ENCODE measurements at regions not wholly inside any gene's neighbourhood (a gene's known extent, or its start where the extent isn't known, plus 50 kb on each side); places are given as distances from the start of the nearest gene placed in this dataset.
"Not testable (repeated sequence)": the region's sequence is repeated elsewhere in the genome, so short reads cannot be mapped to it uniquely, and the experiment has no call there.

DNA sequence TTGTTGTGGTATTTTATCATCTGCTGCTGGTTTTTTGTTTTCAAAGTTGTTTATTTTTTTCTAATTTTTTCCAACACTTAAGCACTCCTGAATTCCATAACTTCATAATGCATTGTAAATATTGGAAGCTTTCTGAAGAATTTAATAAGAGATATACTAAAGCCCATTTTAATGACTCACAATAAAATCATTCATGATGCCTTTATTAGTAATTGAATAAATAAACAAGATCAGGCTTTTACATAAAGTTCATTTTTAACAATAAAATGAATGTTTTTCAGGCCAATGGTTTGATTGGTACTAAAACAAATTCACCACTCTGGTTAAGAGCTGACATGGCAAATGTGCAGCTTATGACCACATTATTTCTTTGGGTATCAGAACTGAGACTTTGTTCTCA lies 408.2 kb upstream of the SMIM31 start:
- H3K27ac Mint-ChIP-seq: no peak overlapping the region
- H3K9me3 ChIP-seq (replicated peaks in 1 of 2; ENCODE audit: control insufficient read depth in 1 of 2, insufficient read depth in 1 of 2, low read length in 2 of 2): no peaks in the 10 kb centered on the region
- no peaks in the 10 kb centered on the region for H3K36me3 ChIP-seq (replicated peaks in 1 of 2; ENCODE audit: control insufficient read depth in 1 of 2, insufficient read depth in 2 of 2, low read length in 2 of 2)
- H3K4me2 ChIP-seq (replicated peaks; ENCODE audit: extremely low read depth, low read length, poor library complexity, severe bottlenecking): no peak overlapping the region
- H4K20me1 ChIP-seq (ENCODE audit: insufficient read depth, low read length): no peaks in the 10 kb centered on the region
- no peak for DNase-seq
- H3K27ac ChIP-seq (ENCODE audit: low read depth in 1 of 2, low read length in 2 of 2): no peak overlapping the region
- TF ChIP-seq, protein P1, sequence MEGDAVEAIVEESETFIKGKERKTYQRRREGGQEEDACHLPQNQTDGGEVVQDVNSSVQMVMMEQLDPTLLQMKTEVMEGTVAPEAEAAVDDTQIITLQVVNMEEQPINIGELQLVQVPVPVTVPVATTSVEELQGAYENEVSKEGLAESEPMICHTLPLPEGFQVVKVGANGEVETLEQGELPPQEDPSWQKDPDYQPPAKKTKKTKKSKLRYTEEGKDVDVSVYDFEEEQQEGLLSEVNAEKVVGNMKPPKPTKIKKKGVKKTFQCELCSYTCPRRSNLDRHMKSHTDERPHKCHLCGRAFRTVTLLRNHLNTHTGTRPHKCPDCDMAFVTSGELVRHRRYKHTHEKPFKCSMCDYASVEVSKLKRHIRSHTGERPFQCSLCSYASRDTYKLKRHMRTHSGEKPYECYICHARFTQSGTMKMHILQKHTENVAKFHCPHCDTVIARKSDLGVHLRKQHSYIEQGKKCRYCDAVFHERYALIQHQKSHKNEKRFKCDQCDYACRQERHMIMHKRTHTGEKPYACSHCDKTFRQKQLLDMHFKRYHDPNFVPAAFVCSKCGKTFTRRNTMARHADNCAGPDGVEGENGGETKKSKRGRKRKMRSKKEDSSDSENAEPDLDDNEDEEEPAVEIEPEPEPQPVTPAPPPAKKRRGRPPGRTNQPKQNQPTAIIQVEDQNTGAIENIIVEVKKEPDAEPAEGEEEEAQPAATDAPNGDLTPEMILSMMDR (IDR thresholded peaks at IDR 0.05): no peak
- no peak overlapping the region for H3K4me3 Mint-ChIP-seq
- no peaks in the 10 kb centered on the region for H3K4me1 ChIP-seq (ENCODE audit: control insufficient read depth in 1 of 2, insufficient read depth in 2 of 2, low read length in 2 of 2)
- peaks cover 0 to 3% (median 0%) of the 10 kb centered on the region in 3 donors for H3K27me3 Mint-ChIP-seq (ENCODE audit: low read depth in 3 of 3)
- H3K79me2 ChIP-seq (ENCODE audit: insufficient read depth, low read length): no peaks in the 10 kb centered on the region
- H3K4me3 ChIP-seq (replicated peaks in 1 of 3; ENCODE audit: low read depth in 2 of 3, low read length in 3 of 3): no peak overlapping the region
- peaks cover 0 to 3% (median 2%) of the 10 kb centered on the region in 7 donors for H3K9me3 Mint-ChIP-seq
- H3K9ac ChIP-seq (ENCODE audit: insufficient read depth, low read length, poor library complexity, severe bottlenecking): no peak overlapping the region
- no peaks in the 10 kb centered on the region for H3K27me3 ChIP-seq (ENCODE audit: control insufficient read depth in 2 of 2, insufficient read depth in 2 of 2, low read length in 2 of 2)
- H2AFZ ChIP-seq (ENCODE audit: insufficient read depth, low read depth, low read length, poor library complexity, severe bottlenecking): no peak overlapping the region
- no peaks in the 10 kb centered on the region for H3K36me3 Mint-ChIP-seq
- intact Hi-C loops (cut with micrococcal nuclease): no loop called here
- H3K4me1 Mint-ChIP-seq: no peaks in the 10 kb centered on the region

DNA sequence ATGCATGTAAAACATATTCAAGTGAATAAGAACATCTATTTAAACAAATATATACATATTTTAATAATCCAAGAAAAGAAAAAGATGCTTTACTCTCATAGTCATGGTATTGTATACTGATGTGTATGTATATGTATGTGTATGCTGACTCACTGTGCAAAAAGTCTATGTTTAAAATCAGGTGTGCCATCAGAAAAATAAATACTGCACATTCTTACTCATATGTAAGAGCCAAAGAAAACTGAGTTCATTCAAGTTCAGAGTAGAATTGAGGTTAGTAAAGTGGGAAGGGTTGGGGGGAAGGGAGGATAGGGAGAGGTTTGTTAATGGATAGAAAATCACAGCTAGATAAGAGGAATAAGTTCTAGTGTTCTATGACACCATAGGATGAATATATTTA lies 403.9 kb upstream of the SMIM31 start:
- peaks cover 0 to 2% (median 0%) of the 10 kb centered on the region in 3 donors for H3K27me3 Mint-ChIP-seq (ENCODE audit: low read depth in 3 of 3)
- no peak overlapping the region for H3K27ac Mint-ChIP-seq
- H2AFZ ChIP-seq (ENCODE audit: insufficient read depth, low read depth, low read length, poor library complexity, severe bottlenecking): no peak overlapping the region
- H3K9ac ChIP-seq (ENCODE audit: insufficient read depth, low read length, poor library complexity, severe bottlenecking): no peak overlapping the region
- no peak overlapping the region for H3K4me3 Mint-ChIP-seq
- H4K20me1 ChIP-seq (ENCODE audit: insufficient read depth, low read length): no peaks in the 10 kb centered on the region
- no peak overlapping the region for H3K4me2 ChIP-seq (replicated peaks; ENCODE audit: extremely low read depth, low read length, poor library complexity, severe bottlenecking)
- no peaks in the 10 kb centered on the region for H3K27me3 ChIP-seq (ENCODE audit: control insufficient read depth in 2 of 2, insufficient read depth in 2 of 2, low read length in 2 of 2)
- intact Hi-C loops (cut with micrococcal nuclease): no loop called here
- DNase-seq: no peak
- H3K36me3 Mint-ChIP-seq: no peaks in the 10 kb centered on the region
- no peak overlapping the region for H3K4me3 ChIP-seq (replicated peaks in 1 of 3; ENCODE audit: low read depth in 2 of 3, low read length in 3 of 3)
- TF ChIP-seq, protein P1 (IDR thresholded peaks at IDR 0.05): no peak
- H3K27ac ChIP-seq (ENCODE audit: low read depth in 1 of 2, low read length in 2 of 2): no peak overlapping the region
- H3K36me3 ChIP-seq (replicated peaks in 1 of 2; ENCODE audit: control insufficient read depth in 1 of 2, insufficient read depth in 2 of 2, low read length in 2 of 2): no peaks in the 10 kb centered on the region
- H3K9me3 ChIP-seq (replicated peaks in 1 of 2; ENCODE audit: control insufficient read depth in 1 of 2, insufficient read depth in 1 of 2, low read length in 2 of 2): no peaks in the 10 kb centered on the region
- H3K4me1 Mint-ChIP-seq: no peaks in the 10 kb centered on the region
- H3K79me2 ChIP-seq (ENCODE audit: insufficient read depth, low read length): no peaks in the 10 kb centered on the region
- H3K4me1 ChIP-seq (ENCODE audit: control insufficient read depth in 1 of 2, insufficient read depth in 2 of 2, low read length in 2 of 2): no peaks in the 10 kb centered on the region
- H3K9me3 Mint-ChIP-seq: peaks cover 0 to 4% (median 0%) of the 10 kb centered on the region in 7 donors

DNA sequence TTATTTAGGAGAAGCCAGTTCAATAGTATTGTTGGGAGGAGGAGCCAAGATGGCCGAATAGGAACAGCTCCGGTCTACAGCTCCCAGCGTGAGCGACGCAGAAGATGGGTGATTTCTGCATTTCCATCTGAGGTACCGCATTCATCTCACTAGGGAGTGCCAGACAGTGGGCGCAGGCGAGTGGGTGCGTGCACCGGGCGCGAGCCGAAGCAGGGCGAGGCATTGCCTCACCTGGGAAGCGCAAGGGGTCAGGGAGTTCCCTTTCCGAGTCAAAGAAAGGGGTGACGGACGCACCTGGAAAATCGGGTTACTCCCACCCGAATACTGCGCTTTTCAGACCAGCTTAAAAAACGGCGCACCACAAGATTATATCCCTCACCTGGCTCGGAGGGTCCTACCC lies 403.2 kb upstream of the SMIM31 start:
- H2AFZ ChIP-seq (ENCODE audit: insufficient read depth, low read depth, low read length, poor library complexity, severe bottlenecking); H3K4me3 ChIP-seq (replicated peaks in 1 of 3; ENCODE audit: low read depth in 2 of 3, low read length in 3 of 3); H3K4me1 Mint-ChIP-seq; H3K36me3 ChIP-seq (replicated peaks in 1 of 2; ENCODE audit: control insufficient read depth in 1 of 2, insufficient read depth in 2 of 2, low read length in 2 of 2); H3K27ac Mint-ChIP-seq; H3K4me1 ChIP-seq (ENCODE audit: control insufficient read depth in 1 of 2, insufficient read depth in 2 of 2, low read length in 2 of 2); H3K27me3 Mint-ChIP-seq (ENCODE audit: low read depth in 3 of 3); H3K9me3 Mint-ChIP-seq; DNase-seq; H4K20me1 ChIP-seq (ENCODE audit: insufficient read depth, low read length); H3K9ac ChIP-seq (ENCODE audit: insufficient read depth, low read length, poor library complexity, severe bottlenecking); H3K9me3 ChIP-seq (replicated peaks in 1 of 2; ENCODE audit: control insufficient read depth in 1 of 2, insufficient read depth in 1 of 2, low read length in 2 of 2); H3K36me3 Mint-ChIP-seq; intact Hi-C loops (cut with micrococcal nuclease); H3K4me2 ChIP-seq (replicated peaks; ENCODE audit: extremely low read depth, low read length, poor library complexity, severe bottlenecking); H3K79me2 ChIP-seq (ENCODE audit: insufficient read depth, low read length); H3K27ac ChIP-seq (ENCODE audit: low read depth in 1 of 2, low read length in 2 of 2); H3K27me3 ChIP-seq (ENCODE audit: control insufficient read depth in 2 of 2, insufficient read depth in 2 of 2, low read length in 2 of 2); H3K4me3 Mint-ChIP-seq: not testable (repeated sequence)
- WGBS (ENCODE audit: insufficient coverage): 94% methylated on average over 20 of the region's 24 CpGs

Measured in CD14-positive monocyte (primary cell).